Prostate gland (tissue), 2 donors: ENCODE measurements at regions not wholly inside any gene's neighbourhood (a gene's known extent, or its start where the extent isn't known, plus 50 kb on each side); places are given as distances from the start of the nearest gene placed in this dataset.

Source experiments
- POLR2A ChIP-seq: fragments of 450-650 bp; IDR thresholded peaks from one replicate; pipeline ENCODE4 v1.6.1; 2016; ENCODE audit warnings: antibody characterized with exemption, mild to moderate bottlenecking
- TF ChIP-seq, protein P1 (sequence below), 4 experiments: fragments of 200-600 bp in 2 of 4; fragments of 450-650 bp in 2 of 4; sonication (generic) in 2 of 4; IDR thresholded peaks; 1 replicate in 3 of 4; 2 replicates in 1 of 4; pipeline ENCODE4 v1.5.1; 2016 to 2019; ENCODE audit warnings: antibody characterized with exemption in 4 of 4, mild to moderate bottlenecking in 2 of 4, moderate library complexity in 2 of 4

DNA sequence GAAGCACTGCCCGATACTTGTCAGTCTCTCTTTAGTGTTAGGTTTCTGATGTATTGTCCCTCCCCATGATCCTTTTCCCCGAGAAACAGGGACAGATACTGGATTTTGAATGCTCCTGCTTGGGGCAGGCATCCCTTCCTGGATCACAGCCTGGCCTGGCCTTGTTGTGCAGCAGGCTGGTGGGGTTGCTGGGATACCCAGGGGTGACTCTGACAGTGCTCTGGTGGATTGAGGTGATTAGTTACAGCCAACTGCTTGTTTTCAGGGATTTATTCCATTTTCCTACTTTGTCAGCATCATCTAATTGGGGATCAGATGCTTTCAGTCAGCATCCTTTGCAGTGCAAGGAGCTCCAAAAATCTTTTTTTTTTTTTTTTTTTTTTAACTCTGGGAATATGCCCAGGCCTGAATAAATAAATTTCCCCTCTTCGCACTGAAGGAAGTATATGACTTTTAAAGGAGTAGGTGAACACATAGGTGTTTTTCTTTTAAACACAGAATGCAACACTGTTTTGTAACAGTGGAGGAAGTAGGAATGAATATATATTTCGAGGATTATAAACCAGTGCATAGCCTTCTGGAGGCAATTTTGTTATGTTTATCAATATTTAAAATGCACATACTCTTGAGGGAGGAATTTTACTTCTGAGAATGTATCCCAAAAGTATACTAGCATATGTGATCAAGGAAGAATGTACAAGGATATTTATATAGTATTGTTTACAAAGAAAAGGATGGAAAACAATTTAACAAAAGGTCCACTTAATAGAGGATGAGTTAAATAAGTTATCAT lies 127.3 kb upstream of the ELL2 start:
- no peak for TF ChIP-seq POLR2A
- TF ChIP-seq, protein P1, sequence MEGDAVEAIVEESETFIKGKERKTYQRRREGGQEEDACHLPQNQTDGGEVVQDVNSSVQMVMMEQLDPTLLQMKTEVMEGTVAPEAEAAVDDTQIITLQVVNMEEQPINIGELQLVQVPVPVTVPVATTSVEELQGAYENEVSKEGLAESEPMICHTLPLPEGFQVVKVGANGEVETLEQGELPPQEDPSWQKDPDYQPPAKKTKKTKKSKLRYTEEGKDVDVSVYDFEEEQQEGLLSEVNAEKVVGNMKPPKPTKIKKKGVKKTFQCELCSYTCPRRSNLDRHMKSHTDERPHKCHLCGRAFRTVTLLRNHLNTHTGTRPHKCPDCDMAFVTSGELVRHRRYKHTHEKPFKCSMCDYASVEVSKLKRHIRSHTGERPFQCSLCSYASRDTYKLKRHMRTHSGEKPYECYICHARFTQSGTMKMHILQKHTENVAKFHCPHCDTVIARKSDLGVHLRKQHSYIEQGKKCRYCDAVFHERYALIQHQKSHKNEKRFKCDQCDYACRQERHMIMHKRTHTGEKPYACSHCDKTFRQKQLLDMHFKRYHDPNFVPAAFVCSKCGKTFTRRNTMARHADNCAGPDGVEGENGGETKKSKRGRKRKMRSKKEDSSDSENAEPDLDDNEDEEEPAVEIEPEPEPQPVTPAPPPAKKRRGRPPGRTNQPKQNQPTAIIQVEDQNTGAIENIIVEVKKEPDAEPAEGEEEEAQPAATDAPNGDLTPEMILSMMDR (IDR thresholded peaks at IDR 0.05), result no peak
